WERI-Rb-1 (cell line): ENCODE measurements at regions not wholly inside any gene's neighbourhood (a gene's known extent, or its start where the extent isn't known, plus 50 kb on each side); places are given as distances from the start of the nearest gene placed in this dataset.

ENCODE experiments used
- DNase-seq: peaks from one replicate; pipeline ENCODE4 v3.0.0-alpha.2; 2020
- H3K27ac ChIP-seq: fragments of 250-450 bp; sonication (Bioruptor Pico); 2 replicates; pipeline ENCODE4 v1.5.1; 2020; ENCODE audit warnings: mild to moderate bottlenecking, moderate library complexity
- H3K27me3 ChIP-seq: fragments of 250-450 bp; sonication (Bioruptor Pico); 2 replicates; pipeline ENCODE4 v1.5.1; 2021; ENCODE audit warnings: mild to moderate bottlenecking, low read depth, moderate library complexity; ENCODE audit not compliant: insufficient read depth, severe bottlenecking
- H3K36me3 ChIP-seq: fragments of 250-450 bp; sonication (Bioruptor Pico); 2 replicates; pipeline ENCODE4 v1.5.1; 2020; ENCODE audit warnings: mild to moderate bottlenecking, moderate library complexity
- H3K4me3 ChIP-seq: 2 replicates; pipeline ENCODE4 v1.5.1; 2011; ENCODE audit warnings: low read depth, mild to moderate bottlenecking, control low read depth, low read length
- H3K9me3 ChIP-seq: fragments of 250-450 bp; sonication (Bioruptor Pico); 2 replicates; pipeline ENCODE4 v1.5.1; 2021; ENCODE audit warnings: mild to moderate bottlenecking, moderate library complexity; ENCODE audit not compliant: severe bottlenecking
- TF ChIP-seq, protein P1 (sequence below): IDR thresholded peaks from 2 replicates; pipeline ENCODE4 v1.5.1; 2011; ENCODE audit warnings: low read depth, mild to moderate bottlenecking, control low read depth, inconsistent platforms, low read length

DNA sequence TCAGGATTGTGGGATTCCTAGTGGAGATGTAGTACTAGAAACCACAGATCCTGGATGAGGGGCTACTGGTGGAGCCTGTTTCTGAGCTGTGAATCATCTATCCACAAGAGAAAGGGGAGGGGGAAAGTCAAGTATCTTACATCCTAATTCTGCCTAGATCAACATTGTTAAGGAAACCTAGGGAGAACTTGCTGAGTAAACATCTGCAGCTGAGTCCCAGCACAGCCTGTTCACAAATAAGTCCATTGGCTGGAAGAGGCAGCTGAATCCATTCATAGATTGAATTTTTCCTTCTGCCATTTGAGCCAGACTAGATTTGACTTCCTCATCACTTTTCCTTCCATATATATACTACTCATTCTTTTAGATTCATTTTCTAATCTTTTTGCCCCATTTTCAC lies 460.5 kb downstream of the TUSC7 start:
- no peak overlapping the region for H3K4me3 ChIP-seq
- TF ChIP-seq, protein P1, sequence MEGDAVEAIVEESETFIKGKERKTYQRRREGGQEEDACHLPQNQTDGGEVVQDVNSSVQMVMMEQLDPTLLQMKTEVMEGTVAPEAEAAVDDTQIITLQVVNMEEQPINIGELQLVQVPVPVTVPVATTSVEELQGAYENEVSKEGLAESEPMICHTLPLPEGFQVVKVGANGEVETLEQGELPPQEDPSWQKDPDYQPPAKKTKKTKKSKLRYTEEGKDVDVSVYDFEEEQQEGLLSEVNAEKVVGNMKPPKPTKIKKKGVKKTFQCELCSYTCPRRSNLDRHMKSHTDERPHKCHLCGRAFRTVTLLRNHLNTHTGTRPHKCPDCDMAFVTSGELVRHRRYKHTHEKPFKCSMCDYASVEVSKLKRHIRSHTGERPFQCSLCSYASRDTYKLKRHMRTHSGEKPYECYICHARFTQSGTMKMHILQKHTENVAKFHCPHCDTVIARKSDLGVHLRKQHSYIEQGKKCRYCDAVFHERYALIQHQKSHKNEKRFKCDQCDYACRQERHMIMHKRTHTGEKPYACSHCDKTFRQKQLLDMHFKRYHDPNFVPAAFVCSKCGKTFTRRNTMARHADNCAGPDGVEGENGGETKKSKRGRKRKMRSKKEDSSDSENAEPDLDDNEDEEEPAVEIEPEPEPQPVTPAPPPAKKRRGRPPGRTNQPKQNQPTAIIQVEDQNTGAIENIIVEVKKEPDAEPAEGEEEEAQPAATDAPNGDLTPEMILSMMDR = no peak
- H3K27ac ChIP-seq = no peak overlapping the region
- no peak for DNase-seq
- no peaks in the 10 kb centered on the region for H3K9me3 ChIP-seq
- H3K36me3 ChIP-seq = no peaks in the 10 kb centered on the region
- peaks cover 54% of the 10 kb centered on the region for H3K27me3 ChIP-seq

DNA sequence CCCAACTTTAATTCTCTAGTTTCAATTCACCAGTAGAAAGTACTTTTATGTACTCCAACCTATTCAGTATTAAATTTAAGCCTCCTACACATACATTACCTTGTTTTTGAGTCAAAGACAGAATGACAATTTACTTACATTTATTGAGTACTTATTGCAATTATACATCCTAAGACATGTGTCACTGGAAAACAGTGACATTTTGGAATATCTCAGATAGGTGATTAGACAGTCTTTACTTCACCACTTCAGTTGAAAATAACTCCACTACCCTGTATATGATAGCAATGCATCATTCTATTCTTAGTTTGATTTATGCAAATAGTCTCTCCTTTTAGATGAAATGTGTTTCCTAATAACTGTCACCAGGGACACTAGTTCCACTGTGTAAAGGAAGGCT lies 461.5 kb downstream of the TUSC7 start:
- H3K27me3 ChIP-seq = peaks cover 59% of the 10 kb centered on the region
- DNase-seq = no peak
- no peak overlapping the region for H3K4me3 ChIP-seq
- H3K27ac ChIP-seq = no peak overlapping the region
- no peaks in the 10 kb centered on the region for H3K9me3 ChIP-seq
- H3K36me3 ChIP-seq = no peaks in the 10 kb centered on the region
- TF ChIP-seq, protein P1 = no peak

DNA sequence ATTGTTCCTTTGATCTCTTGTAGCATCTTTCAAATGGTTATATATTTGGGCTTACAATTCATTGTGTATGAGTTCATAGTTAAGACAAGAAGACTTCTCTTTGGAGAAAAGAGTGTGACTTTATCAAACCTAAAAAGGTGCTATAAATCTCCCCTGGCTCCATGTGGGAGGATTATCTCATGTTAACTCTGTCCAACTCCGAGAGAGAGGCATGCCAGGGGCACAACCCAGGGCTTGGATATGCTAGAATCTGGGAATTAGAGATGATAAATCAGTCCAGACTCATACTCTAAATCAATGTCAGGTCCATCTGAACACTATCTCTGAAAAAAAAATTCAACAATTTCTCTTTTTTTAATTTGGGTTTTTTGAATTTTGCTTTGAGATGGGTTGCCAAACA lies 462.8 kb downstream of the TUSC7 start:
- no peaks in the 10 kb centered on the region for H3K36me3 ChIP-seq
- H3K27ac ChIP-seq = no peak overlapping the region
- H3K4me3 ChIP-seq = no peak overlapping the region
- DNase-seq = no peak
- TF ChIP-seq, protein P1 = no peak
- H3K9me3 ChIP-seq = no peaks in the 10 kb centered on the region
- H3K27me3 ChIP-seq = peaks cover 54% of the 10 kb centered on the region

DNA sequence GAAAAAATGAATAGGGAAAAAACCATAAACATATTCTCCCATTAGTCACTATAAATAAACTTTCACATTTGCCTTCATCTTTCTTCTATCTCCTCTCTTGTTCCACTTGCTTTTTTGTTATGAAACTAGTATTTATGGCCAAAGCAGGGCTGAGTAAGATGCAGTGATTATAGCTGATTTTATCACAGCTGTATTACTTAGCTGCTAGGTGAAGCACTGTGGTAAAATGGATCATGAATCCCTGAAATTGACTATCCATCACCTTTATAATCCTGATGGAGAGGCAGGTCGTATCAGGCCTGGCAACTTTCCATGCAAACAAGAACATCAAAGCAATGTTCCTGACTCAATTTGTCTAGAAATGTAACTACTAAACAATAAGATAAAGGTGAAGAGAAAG lies 471.6 kb downstream of the TUSC7 start:
- Histone ChIP-seq H3K27ac (no peak overlapping the region), H3K27me3 (peaks cover 41% of the 10 kb centered on the region), H3K9me3 (no peaks in the 10 kb centered on the region), H3K4me3 (no peak overlapping the region), H3K36me3 (no peaks in the 10 kb centered on the region)
- DNase-seq = no peak
- TF ChIP-seq, protein P1 = no peak

DNA sequence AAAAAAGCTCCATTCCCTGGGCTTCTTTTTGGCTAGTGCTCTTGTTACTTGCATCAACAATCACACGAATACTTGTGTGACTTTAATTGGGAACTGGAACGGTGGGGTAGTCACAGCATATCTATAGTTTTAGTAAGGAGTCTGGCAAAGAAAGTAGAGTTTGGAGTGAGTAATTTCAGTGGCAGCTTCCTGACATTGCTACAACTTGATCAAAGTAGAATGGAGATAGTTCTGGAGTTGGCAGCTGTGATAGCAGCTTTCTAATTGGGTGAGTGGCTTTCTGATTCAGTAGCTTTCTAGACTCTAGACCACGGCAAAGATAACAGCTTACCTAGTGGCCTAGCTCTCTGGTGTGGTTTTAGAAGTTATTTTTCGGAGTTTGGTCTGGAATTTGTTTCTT lies 475.0 kb downstream of the TUSC7 start:
- TF ChIP-seq, protein P1 = no peak
- peaks cover 53% of the 10 kb centered on the region for H3K27me3 ChIP-seq
- no peaks in the 10 kb centered on the region for H3K9me3 ChIP-seq
- H3K36me3 ChIP-seq = no peaks in the 10 kb centered on the region
- no peak for DNase-seq
- H3K27ac ChIP-seq = no peak overlapping the region
- no peak overlapping the region for H3K4me3 ChIP-seq

DNA sequence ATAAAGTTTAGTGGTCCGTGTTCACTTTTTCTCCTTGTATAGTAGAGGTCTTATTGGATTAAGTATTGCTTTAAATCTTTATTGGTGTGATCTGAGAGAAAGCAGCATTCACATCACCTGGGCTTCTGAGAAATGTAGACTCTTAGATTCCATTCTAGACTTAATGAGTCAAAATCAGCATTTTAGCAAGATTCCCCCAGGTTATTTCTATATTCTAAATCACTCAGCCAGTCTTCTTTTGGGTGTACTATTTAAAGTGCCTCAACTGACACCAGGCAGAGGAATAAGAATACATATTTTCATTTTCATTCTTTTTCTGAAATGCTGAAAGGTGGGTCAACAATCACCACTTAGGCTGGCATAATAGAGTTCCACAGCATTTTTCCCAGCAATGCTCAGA lies 481.7 kb downstream of the TUSC7 start:
- Histone ChIP-seq H3K36me3 (no peaks in the 10 kb centered on the region), H3K4me3 (no peak overlapping the region), H3K27me3 (peaks cover 62% of the 10 kb centered on the region), H3K9me3 (no peaks in the 10 kb centered on the region), H3K27ac (no peak overlapping the region)
- TF ChIP-seq, protein P1 = no peak
- DNase-seq = no peak
